GM21515 (cell line): ENCODE measurements at regions not wholly inside any gene's neighbourhood (a gene's known extent, or its start where the extent isn't known, plus 50 kb on each side); places are given as distances from the start of the nearest gene placed in this dataset.

Experiments used
- ATAC-seq: cut with Tn5 transposase; IDR thresholded peaks from one replicate; pipeline ENCODE4 v1.9.1; 2021; ENCODE audit not compliant: unreplicated experiment

DNA sequence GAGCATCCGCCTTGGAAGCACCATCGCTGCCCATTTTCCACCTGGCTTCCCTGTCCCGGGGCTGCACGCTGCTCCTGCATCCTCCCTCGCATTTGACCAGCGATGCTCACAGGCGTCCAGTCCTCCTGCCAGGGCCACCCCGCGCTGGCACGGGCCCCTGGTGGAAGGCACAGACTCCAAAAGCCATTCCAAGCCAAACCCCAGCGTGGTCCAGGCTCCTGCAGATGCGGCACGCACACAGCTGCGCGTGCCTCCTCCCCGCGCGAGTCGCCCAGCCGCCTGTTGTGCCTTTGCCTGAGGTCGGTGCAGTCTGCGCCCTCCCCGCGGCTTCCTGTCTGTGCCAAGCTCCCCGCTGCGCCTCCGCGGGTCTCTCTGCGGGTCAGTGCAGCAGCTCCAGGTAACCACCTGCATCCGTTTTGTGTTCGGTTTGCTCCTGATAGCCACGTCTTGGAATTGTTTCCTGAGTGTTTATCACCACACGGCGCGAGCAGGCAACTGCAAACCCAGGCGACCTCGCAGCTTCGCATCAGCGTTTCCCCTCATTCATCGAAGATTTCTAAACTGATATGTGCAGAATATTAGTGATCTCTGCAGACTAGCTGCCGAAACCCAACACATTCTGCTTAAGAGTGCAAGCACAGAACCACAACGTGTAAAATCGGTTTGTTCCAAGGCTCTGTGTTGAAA is 65.2 kb upstream of the SALL3 start:
- ATAC-seq: no peak

DNA sequence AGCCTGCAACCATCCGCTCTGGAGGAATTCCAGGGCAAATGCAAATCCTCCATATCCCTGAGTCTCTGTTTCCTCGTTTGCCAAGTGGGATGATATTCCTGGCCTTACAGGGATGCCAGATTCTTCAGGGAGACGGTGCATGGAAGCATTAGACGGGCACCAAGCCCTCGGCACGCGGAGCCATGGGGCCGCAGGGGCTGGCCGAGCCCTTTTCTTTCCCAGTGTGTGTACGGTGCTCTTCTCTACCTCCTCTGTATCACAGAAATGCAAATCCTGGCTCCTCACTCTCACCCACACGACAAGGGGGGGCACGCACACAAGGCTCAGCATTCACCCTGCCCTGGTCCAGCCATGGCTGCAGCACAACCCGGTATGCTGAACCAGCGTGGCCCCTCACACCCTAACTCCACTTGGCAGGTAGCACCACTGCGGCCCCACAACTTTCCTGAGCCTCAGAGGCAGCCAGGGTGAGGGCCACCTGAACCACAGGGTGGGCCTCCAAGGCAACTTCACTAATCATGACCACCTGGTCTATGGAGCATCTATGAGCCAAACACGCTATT is 64.1 kb upstream of the SALL3 start:
- no peak for ATAC-seq

DNA sequence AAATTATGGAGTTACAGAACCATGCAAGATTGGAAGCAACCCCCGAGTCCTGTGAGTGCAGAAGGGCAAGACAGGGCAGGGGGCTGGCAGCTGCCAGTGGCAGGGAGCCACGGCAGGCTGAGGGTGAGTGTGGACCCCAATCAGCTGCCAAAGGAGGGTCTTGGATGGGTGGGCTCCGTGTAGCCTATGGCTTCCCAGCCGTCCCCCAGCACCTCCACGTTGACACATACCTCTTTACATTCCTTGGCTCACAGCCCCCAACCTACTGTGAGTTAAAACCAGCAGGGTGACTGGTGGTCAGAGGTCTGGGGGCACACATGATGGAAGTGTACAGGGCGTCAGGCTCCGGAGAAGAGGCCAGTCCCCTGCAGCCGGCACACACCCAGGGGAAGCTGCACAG is 60.9 kb upstream of the SALL3 start:
- ATAC-seq: no peak

DNA sequence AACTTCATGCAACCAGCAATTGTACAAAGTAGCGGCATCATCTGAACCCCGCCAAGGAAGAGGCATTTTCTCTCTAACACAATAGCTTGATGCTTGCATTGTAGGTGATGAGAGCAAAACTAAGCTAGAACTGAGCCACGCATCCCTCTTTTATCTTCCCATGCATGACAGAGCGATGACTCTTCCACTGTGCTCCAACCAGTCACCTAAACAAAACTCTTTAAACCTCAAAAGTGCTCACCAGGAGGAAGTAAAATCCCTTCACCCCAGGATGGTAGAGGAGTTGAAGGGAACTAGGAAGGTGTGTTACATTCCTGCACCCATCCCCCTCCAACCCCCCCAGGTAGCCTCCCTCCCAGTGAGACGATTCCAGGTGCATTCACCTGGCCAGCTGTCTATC is 59.7 kb upstream of the SALL3 start:
- ATAC-seq: no peak

DNA sequence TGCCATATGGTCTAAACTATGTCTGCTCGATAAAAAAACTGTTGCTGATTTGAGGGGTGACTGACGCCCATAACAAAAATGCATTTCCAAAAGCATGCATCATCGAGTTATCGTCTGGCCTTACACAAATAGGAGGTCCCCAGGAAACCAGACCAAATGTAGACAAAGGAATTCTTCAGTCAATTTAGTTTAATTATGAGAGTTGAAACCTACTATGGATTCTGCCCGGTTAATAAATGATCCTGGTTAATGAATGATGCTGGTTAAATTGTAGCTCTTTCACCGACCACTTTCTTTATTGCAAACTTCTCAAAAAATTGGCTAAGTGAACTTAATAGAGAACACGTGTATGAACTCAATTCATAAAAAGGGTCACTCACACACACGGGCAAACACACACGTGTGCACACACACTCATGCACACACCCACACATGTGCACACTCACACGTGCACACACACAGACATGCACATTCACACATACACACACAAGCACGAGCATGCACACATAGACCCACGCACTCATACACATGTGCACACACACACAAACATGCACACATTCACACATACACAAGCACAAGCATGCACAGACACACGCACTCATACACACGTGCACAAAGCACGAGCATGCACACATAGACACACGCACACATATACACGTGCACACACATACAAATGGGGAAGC is 59.0 kb upstream of the SALL3 start:
- no peak for ATAC-seq

DNA sequence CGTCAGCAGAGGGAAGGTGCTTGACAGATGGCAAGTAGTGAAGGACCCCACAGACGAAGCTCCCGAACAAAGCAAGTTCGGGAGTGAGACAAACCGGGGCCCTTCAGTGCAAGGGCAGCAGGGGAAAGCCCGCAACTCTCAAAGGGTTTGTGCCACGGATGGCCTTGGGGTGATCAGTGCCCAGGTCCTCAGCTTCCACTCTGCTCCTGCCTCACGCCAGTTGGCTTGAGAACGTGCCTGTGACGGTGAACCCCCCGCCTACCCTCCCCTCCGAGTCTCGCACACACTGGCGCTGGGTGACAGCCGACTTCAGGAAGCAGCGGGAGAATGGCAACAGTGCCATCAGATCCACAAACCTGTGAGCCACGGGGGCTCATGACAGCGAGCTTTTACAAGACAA is 56.8 kb upstream of the SALL3 start:
- no peak for ATAC-seq

DNA sequence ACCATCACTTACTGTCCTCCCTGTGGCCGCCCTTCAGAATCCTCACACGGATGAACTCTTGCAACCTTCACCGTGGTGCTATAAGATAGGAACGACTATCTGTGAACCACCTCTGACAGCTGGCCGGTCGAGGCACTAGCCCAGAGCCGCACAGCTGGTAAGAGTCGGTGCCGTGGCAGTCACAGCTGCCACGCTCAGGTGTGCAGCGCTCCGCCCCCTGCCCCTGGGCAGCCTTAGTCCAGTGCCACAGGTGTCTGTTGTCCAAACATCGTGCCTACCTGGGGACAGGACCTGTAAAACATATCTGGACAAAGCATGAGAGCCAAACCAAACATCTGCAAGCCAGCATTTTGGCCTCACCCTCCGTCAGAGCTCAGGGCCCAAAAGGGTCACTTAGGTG is 55.3 kb upstream of the SALL3 start:
- ATAC-seq: no peak

DNA sequence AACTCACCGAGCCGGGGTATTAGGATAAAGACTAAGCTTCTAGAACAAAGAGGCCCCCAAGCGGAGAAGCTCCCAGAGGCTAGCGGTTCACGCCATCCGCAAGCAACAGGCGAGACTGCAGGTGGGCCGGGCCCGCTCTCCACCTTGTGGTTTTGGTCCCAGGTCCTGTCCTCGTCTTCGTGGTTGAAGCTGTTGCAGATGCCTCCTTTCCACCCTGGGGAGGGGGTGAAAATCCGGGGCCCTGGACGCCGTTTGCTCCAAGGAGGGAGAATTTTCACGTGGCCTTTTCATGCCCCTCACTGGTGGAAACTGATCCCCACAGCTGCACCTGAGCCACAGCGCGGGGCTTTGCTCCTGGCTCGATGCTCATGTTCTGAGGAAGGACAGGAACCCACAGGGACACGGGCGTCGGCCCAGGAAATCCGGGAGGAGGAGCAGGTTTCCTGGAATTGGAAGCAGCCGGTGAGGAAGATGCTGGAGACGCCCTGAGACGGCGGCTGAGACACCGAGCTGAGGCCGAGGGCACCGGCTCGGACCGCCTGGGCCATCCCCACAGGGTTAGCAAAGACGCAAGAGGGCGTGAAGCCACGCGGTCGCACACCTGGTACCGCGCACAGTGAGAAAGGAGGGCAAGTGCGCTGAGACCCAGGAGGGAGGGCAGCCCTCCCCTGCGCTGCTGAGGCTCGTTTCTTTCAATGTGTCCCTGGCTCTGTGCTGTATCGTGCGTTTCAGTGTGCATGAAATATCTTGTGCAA is 54.7 kb upstream of the SALL3 start:
- no peak for ATAC-seq

DNA sequence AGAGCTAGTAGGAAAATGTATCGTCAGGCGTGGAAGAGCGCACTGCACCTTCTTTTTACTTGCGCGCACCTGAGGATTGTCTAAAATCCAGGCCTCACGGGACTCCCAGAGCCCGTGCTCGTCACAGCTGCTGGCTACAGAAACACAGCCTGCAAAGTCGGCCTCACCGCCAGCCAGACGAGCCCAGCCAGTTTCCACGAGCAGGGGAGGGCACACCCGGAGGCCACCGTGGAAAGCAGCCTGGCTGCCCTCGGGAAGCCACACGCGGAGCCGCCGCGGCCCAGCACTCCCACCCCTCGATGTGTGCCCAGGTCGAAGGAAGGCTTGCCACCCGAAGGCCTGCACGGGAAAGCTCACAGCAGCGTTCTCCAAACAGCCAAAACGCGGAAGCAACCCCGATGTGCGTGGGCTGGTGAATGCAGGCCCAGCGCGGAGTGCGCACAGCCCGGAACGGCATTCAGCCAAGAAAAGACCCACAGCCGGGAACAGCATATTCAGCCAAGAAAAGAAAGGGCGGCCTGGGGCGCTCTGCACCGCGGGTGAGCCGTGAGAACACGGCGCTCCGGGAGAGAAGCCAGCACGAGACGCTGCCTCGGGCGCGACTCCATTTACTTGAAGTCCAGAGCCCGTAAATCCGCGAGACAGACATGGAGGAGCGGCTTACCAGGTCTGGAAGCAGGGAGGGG is 53.9 kb upstream of the SALL3 start:
- no peak for ATAC-seq

DNA sequence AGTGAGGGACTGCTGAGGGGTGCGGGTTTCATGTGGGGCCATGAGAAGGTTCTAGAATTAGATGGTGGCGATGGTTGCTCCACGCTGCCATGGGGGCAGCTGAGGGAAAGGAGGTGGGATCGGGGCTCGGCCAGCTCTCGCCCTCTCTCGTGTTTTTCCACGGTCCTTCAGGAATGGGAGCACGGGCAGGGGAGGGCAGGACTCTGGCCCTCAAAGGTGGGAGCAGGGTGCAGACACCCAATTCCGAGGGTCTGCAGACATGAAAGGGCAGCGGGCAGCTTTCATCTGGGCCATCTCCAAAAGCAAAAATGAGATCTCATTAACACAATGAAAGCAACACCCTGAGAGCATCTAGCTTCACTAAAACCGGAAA is 53.4 kb upstream of the SALL3 start:
- no peak for ATAC-seq

DNA sequence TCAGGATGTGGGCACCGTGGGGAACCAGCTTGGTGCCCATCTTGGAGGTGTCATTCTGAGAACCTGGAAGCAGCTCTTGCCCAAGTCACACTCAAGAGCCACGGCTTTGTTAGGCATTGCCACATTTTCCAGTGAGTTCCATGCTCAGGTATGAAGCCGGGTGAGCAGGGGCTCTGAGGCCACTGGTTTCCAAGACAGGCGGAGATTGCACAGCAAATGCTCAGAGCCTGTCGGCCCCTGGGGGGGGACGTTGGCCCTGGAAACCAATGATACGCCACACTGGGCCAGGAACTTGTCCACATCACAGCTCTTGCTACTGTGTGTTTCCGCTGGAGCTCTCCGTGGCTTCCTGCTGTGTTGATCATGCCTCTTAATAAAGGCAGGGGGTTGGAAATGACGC is 52.5 kb upstream of the SALL3 start:
- no peak for ATAC-seq

DNA sequence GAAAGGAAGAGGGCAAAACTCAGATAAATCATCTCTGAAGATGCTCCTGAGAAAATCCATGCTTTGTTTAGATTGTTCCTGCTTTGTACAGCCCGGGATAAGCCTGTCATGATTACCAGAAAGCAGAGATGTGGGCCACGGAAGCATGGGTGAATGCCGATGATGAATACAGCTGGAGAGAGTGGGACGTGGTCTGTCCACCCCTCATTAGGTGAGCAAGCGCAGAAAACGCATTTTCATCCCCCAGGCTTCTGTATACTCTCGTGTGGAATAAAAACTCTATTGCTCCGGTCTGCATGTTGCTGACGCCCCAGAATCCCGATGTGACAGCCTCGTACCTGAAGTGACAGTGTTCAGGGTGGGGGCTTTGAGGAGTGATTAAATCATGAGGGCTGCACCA is 52.0 kb upstream of the SALL3 start:
- ATAC-seq: no peak

DNA sequence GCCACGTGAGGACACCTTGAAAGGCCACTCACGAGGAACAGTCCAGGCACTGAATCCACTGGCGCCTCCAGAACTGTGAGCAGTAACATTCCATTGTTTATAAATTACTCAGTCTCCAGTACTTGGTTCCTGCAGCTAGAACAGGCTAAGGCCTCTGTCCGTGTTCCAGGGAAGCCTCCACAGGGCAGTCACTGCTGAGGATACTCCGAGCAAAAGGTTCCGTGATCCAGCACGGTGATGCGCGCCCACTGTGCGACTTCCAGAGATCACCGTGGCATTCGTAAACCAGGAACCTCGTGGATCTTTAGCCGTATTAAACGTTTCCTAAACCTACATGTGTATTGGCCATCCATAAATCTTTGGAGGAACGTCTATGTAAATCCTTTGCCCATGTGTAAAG is 51.5 kb upstream of the SALL3 start:
- no peak for ATAC-seq

DNA sequence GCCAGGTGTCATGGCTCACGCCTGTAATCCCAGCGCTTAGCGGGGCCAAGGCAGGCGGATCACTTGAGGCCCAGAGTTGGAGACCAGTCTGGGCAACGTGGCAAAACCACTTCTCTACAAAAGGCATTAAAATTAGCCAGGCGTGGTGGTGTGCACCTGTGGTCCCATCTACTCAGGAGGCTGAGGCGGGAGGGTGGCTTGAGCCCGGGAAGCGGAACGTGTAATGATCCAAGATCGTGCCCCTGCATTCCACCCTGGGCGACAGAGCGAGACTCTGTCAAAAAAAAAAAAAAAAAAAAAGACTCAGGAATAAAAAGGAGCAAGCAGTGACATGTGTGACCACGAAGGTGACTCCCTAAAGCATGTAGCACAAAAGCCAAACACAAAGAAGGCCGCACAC is 50.1 kb upstream of the SALL3 start:
- ATAC-seq: no peak
